ENCODE measurements at regions not wholly inside any gene's neighbourhood (a gene's known extent, or its start where the extent isn't known, plus 50 kb on each side); places are given as distances from the start of the nearest gene placed in this dataset.

DNA sequence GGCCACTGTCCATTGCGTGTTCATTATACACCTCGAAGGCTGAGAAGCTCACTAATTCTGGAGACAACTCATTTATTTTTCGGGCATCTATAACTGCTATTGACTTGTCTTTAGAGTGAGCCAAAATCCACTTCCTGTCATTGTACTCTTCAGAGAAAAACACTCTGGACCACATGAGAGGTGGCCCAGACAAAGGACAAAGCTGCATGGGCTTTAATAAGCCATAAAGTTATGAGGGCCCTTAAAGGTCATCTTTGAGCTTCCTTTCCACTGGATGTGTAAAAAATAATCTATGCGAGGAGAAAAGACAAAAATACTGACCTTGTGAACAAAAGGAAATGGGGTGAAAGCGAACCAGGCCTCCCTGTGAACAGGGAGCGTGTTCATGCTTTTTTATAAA, 63.5 kb upstream of the ZC3H12C start:
- TF ChIP-seq, protein P1, sequence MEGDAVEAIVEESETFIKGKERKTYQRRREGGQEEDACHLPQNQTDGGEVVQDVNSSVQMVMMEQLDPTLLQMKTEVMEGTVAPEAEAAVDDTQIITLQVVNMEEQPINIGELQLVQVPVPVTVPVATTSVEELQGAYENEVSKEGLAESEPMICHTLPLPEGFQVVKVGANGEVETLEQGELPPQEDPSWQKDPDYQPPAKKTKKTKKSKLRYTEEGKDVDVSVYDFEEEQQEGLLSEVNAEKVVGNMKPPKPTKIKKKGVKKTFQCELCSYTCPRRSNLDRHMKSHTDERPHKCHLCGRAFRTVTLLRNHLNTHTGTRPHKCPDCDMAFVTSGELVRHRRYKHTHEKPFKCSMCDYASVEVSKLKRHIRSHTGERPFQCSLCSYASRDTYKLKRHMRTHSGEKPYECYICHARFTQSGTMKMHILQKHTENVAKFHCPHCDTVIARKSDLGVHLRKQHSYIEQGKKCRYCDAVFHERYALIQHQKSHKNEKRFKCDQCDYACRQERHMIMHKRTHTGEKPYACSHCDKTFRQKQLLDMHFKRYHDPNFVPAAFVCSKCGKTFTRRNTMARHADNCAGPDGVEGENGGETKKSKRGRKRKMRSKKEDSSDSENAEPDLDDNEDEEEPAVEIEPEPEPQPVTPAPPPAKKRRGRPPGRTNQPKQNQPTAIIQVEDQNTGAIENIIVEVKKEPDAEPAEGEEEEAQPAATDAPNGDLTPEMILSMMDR (IDR thresholded peaks at IDR 0.05 in 2 of 3, conservative IDR thresholded peaks at IDR 0.05 in 1 of 3; ENCODE audit: control insufficient read depth in 2 of 3, extremely low read depth in 1 of 3, insufficient read depth in 1 of 3, low read depth in 3 of 3, low read length in 3 of 3) = no peak
- TF ChIP-seq POLR2A (IDR thresholded peaks at IDR 0.05; ENCODE audit: low read depth, low read length) (no peak), EZH2 (IDR thresholded peaks at IDR 0.05; ENCODE audit: borderline replicate concordance, control insufficient read depth, low read depth, low read length) (no peak), NFXL1 (IDR thresholded peaks at IDR 0.05; ENCODE audit: borderline replicate concordance) (no peak), NR2C2 (IDR thresholded peaks at IDR 0.05; ENCODE audit: borderline replicate concordance, control insufficient read depth, insufficient read length, low read depth) (no peak), ZNF274 (IDR thresholded peaks at IDR 0.05; ENCODE audit: insufficient read depth, insufficient read length) (no peak), POLR2AphosphoS5 (IDR thresholded peaks at IDR 0.05; ENCODE audit: low read length) (no peak), CEBPB (IDR thresholded peaks at IDR 0.05; ENCODE audit: borderline replicate concordance in 1 of 2, low read depth in 2 of 2, low read length in 2 of 2) (no peak), GATAD2B (conservative IDR thresholded peaks at IDR 0.05; ENCODE audit: low read depth) (no peak), BCL3 (IDR thresholded peaks at IDR 0.05; ENCODE audit: borderline replicate concordance, insufficient read depth, low read depth, low read length, poor library complexity, severe bottlenecking) (no peak), TARDBP (IDR thresholded peaks at IDR 0.05; ENCODE audit: borderline replicate concordance) (no peak)
- TF ChIP-seq, protein P2, sequence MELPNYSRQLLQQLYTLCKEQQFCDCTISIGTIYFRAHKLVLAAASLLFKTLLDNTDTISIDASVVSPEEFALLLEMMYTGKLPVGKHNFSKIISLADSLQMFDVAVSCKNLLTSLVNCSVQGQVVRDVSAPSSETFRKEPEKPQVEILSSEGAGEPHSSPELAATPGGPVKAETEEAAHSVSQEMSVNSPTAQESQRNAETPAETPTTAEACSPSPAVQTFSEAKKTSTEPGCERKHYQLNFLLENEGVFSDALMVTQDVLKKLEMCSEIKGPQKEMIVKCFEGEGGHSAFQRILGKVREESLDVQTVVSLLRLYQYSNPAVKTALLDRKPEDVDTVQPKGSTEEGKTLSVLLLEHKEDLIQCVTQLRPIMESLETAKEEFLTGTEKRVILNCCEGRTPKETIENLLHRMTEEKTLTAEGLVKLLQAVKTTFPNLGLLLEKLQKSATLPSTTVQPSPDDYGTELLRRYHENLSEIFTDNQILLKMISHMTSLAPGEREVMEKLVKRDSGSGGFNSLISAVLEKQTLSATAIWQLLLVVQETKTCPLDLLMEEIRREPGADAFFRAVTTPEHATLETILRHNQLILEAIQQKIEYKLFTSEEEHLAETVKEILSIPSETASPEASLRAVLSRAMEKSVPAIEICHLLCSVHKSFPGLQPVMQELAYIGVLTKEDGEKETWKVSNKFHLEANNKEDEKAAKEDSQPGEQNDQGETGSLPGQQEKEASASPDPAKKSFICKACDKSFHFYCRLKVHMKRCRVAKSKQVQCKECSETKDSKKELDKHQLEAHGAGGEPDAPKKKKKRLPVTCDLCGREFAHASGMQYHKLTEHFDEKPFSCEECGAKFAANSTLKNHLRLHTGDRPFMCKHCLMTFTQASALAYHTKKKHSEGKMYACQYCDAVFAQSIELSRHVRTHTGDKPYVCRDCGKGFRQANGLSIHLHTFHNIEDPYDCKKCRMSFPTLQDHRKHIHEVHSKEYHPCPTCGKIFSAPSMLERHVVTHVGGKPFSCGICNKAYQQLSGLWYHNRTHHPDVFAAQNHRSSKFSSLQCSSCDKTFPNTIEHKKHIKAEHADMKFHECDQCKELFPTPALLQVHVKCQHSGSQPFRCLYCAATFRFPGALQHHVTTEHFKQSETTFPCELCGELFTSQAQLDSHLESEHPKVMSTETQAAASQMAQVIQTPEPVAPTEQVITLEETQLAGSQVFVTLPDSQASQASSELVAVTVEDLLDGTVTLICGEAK (IDR thresholded peaks at IDR 0.05; ENCODE audit: borderline replicate concordance) = no peak
